GF-D8 (cell line): ENCODE measurements at regions not wholly inside any gene's neighbourhood (a gene's known extent, or its start where the extent isn't known, plus 50 kb on each side); places are given as distances from the start of the nearest gene placed in this dataset.
"Not testable (repeated sequence)": the region's sequence is repeated elsewhere in the genome, so short reads cannot be mapped to it uniquely, and the experiment has no call there.

Source experiments
- DNase-seq: peaks from one replicate; lab custom pipeline; 2025; lab: John Stamatoyannopoulos, UW

DNA sequence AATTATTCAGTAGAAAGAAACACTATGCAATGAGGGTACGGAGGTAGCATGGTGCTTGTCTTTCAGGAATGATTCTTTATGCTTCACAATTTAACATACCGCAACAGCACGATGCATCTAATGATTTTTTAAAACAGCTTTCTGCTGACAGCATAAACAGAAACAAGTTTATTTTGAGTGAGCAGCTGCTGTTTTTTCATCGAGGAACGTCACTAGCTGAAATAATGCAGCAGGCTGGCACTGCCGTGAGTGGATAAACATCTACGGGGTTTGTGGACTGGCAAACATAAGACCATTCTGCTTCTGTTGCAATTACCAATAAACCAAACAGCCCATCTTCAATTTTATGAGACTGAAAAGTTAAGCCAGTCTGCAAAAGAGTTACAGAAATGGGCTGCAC lies 871.8 kb downstream of the RPS29 start:
- no peak for DNase-seq

DNA sequence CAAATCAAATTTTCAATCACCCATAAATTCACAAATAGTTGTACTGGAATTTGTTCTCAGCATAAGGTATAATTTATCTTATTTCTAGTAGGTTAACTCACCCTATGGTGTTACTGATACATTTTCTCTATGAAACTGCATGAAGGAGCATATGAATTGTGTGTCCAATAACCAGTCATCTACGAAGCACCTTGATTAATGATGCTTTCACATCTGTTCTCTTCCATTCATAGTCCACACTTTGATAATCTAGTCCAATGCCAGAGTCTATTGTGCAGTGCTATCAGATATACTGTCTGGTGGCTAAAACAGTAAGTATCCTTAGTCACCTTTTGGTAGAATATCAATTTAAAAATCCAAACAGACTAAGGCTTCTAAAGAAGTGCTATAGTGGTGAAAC lies 876.0 kb downstream of the RPS29 start:
- no peak for DNase-seq

DNA sequence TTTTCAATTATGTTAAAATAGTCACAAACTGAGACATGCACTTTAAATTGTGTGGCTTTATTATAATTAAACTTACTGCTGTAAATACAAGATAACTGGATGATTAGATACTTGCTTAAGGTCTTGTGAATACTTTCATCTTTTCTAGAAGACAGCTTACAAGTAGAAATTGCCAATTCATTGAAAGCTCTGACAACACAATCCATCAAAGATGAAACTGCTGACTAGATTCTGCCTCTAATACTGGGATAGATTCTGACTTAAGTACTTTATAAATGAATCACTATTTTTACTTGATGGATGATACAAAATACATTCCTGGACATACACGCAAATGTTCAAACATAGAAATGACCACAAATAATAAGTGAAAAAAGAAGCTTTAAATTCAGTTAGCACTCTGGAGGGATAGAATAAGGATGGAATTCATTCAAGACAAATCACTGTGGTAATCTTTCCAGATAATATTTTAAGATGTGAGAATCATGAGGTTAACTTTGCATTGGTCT lies 876.8 kb downstream of the RPS29 start:
- DNase-seq, result no peak

DNA sequence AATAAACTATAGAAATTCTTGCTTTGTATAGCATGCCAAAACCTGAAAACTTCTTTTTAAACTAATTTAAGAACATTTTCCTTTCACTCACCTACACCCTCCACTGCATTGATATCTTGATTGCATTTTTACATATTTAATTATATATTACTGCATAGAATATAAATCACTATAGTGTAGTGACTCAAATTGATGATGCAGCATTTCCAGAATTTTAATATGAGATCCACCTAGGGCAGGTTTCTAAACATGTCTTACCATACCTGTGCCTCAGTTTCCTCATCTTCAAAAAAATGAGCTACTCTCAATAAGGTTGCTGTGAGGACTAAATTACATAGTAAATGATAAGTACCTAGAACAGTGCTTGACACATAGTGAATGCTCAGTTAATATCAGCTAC lies 881.5 kb downstream of the RPS29 start:
- no peak for DNase-seq

DNA sequence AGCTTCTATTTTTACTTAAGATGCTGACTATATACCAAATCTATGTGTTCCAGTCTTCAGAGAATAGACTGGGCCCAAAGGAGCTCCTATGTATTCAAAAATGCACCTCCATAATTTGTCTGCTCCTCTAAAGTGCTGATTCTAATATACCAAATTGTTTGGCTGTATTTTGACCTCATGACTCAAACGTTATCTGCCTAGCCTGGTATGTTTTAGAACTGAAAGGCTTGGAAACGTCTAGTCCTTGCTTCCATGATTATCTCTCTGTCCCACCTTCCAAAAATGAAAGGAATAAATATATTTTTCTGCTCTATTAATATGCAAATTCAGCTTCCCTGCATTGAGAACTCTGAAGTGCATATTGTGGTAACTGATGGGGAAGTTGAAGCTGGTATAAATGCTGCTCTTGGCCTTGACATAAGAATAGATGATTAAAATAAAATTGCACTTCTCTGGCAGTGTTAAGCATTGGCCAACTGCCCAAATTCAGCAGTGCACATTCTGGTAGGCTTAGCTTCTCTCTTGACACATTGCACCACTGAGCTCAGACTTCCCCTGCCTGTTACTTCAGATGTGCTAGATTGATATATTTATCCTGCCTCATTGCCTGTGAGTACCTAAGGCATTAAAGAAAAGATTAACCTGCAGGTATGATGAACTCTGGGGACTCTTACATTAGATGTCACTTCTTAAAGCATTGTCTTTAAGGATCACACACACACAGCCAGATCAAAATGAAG lies 882.3 kb downstream of the RPS29 start:
- no peak for DNase-seq

DNA sequence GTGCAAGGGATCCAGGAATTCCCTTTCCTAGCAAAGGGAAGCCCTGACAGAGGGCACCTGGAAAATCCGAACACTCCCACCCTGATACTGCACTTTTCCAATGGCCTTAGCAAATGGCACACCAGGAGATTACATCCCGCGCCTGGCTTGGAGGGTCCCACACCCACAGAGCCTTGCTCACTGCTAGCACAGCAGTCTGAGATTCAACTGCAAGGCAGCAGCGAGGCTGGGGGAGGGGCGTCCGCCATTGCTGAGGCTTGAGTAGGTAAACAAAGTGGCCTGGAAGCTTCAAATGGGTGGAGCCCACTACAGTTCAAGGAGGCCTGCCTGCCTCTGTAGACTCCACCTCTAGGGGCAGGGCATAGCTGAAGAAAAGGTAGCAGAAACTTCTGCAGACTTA lies 888.8 kb downstream of the RPS29 start:
- DNase-seq, result not testable (repeated sequence)

GRCh38 chr14:48693793-48694192 lies 892.4 kb downstream of the RPS29 start:
- no peak for DNase-seq

GRCh38 chr14:48690349-48690748 lies 895.8 kb downstream of the RPS29 start:
- DNase-seq, result no peak

DNA sequence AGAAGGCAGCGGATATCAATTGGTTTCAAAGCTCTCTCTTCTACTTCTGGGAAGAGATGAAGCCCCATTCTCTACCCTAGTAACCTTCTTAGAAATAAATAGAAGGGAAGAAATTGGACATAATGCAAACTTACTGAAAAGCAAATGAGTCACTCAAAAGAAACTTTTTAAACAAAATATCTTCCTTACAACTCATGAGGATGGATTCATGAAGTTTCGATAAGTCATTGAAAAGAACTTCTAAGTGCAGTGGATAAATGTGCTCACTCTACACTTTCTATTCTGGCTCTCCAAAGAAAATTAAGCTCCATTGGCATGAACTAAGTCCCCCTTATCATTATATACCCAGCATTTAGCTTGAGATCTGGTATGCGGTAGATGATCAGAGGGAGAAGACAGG lies 899.5 kb downstream of the RPS29 start:
- no peak for DNase-seq

DNA sequence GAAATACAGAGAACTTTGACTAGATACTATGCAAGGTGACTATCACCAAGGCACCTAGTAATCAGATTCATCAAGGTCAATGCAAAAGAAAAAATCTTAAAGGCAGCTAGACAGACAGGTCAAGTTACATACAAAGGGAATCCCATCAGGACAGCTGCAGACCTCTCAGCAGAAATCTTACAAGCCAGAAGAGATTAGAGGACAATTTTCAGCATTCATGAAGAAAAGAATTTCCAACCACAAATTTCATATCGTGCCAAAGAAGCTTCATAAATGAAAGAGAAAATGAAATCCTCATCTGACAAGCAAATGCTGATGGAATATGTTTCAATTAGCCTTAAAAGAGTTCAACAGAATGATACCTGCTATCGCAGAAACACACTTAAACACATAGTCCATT lies 913.7 kb downstream of the RPS29 start:
- DNase-seq, result no peak

- no peak for DNase-seq
These were observed 915.2 kb downstream of the RPS29 start for GRCh38 chr14:48670939-48671338.

- DNase-seq, result no peak
These were observed 920.9 kb downstream of the RPS29 start for GRCh38 chr14:48665077-48665784.

DNA sequence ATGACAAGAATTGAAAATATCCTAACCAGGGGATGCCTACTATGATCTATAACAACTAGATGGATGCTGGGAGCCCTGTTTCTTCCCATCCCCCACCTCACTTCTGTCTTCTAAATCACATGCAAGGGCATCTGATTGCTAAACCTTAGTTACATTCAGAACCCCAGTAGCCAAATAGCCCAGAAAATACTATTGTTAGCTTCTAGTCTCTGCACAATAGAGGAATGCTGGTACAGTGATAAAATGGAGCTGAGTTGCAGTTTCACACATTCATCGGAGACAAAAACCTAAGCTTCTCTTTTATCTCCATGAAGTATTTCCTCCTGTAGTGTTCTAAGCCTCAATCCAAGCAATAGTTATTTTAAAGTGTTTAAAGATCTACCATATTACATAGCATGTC lies 942.9 kb downstream of the RPS29 start:
- DNase-seq, result no peak

DNA sequence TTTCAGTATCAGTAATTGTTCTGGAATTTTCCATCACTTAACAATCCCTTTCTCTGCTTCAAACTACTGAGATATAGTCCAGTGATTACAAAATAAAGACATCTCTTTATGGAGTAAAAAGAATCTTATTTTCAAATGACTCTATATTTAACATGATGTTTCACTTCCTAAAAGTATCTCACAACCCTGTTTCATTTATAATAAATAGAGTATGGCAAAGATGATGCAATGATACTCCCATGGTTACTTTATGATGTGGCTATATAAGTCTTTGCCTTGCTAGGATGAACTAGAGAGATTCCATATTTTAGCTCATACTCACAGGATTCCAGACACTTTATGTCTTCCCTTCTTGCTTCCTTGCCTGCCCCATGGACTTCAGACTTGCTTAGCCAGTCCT lies 953.5 kb upstream of the MDGA2 start:
- no peak for DNase-seq

DNA sequence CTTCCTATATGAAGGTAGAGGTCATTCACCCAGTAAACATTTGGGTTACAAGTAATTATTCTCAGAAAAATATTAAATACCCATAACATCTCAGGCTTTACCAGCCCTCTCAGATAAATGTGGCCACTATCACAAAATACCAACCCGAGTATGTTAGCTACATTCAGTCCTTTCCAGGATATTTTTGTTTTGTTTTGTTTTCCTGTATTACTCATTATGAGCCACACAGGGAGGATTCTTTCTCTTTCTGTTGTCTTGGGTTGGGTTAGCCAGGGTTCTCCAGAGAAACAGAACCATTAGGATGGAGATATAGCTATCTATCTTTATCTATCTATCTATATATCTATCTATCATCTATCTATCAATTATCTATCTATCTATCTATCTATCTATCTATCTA lies 947.6 kb upstream of the MDGA2 start:
- DNase-seq, result no peak

DNA sequence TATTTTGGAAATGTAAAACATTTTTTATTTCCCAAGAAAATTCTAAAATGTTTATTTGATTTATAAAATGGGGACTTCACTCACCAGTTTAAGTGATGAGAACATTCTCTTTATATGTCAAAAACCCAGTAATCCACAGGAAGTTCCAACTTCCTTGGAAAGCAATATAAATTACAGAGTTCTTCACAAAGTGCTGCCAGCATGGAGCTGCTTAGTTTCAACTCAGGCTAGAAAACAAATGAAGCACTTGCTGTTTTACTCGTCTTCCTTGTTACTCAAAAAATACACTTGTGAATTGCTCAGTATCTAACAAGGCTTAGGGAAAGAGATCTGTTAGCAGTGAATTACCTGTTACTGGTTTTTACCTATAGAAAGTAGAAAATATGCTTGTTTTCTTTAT lies 942.7 kb upstream of the MDGA2 start:
- DNase-seq, result no peak

- no peak for DNase-seq
These were observed 941.5 kb upstream of the MDGA2 start for GRCh38 chr14:48616931-48617330.

DNA sequence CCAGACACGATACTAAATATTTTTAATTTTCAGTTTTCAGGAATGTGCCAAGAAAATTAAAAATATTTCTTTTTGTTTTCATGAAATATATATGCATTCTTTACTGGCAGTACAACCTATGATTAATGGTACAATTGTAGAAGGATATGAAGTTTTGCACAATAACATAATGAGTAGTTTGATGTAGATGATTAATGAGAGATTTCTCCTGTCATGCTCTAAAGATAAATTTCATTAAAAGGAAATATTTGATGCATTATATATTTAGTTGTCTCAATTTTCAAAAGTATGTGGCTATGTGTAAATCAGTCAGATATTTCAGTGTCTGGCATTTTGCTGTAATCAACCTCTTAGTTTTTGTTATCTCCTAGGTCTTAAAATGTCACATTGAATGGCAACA lies 940.2 kb upstream of the MDGA2 start:
- no peak for DNase-seq

GRCh38 chr14:48614003-48614402 lies 938.6 kb upstream of the MDGA2 start:
- no peak for DNase-seq

DNA sequence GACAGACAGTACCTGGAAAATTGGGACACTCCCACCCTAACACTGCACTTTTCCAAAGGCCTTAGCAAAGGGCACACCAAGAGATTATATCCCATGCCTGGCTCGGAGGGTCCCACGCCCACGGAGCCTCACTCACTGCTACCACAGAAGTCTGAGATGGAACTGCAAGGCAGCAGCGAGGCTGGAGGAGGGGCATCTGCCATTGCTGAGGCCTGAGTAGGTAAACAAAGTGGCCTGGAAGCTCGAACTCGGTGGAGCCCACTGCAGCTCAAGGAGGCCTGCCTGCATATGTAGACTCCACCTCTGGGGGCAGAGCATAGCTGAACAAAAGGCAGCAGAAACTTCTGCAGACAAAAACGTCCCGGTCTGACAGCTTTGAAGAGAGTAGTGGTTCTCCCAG lies 931.6 kb upstream of the MDGA2 start:
- DNase-seq, result not testable (repeated sequence)

GRCh38 chr14:48598458-48598857 lies 923.1 kb upstream of the MDGA2 start:
- DNase-seq, result no peak

GRCh38 chr14:48586099-48586498 lies 910.7 kb upstream of the MDGA2 start:
- DNase-seq, result no peak

- DNase-seq, result no peak
These were observed 908.6 kb upstream of the MDGA2 start for GRCh38 chr14:48584031-48584430.

DNA sequence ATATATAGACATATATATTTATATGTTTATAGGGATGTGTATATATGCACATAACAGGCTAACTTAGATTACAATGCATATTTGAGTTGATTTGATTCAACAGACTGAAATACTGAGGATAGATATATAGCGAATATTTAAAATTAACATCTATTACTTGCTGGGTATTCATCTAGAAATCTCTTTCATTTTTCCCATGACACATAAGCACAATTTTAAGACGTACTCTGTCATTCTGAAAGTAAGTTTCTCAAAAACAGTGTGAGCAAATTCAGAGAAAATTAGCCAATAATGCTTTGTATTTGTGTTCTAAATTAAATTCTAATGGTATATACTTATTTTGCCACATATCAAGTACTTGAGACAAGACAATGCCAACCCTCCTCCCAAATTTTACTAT lies 907.5 kb upstream of the MDGA2 start:
- no peak for DNase-seq
